ENCODE measurements at regions not wholly inside any gene's neighbourhood (a gene's known extent, or its start where the extent isn't known, plus 50 kb on each side); places are given as distances from the start of the nearest gene placed in this dataset.

DNA sequence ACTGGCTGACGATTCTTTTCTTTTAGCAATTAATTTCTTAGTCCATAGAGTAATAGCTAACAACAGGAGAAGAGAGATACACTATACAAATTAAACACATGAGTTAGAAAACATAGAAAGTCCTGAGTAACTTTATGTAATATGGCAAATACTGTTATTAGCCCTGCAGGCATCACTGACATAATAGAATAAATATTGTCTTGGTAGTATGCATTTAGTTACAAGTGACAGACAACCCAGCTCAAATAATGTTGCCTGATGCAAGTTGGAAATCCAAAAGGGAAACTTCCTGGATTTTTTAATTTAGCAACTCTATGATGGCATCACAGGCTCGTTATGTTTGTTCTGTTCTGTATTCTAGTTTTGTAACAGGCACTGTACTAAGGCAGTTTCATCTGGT is 95.1 kb downstream of the DKK1 start:
- H3K27ac Mint-ChIP-seq: no peak overlapping the region
- no peak for DNase-seq
- no peaks in the 10 kb centered on the region for H3K27me3 Mint-ChIP-seq (ENCODE audit: low read depth, poor library complexity)
- peaks cover 17% of the 10 kb centered on the region for H3K9me3 Mint-ChIP-seq
- H3K4me3 Mint-ChIP-seq: no peak overlapping the region
- H3K36me3 Mint-ChIP-seq (ENCODE audit: low read depth): no peaks in the 10 kb centered on the region
- H3K4me1 Mint-ChIP-seq: peaks cover 5% of the 10 kb centered on the region
- TF ChIP-seq CTCF (IDR thresholded peaks at IDR 0.05): no peak

DNA sequence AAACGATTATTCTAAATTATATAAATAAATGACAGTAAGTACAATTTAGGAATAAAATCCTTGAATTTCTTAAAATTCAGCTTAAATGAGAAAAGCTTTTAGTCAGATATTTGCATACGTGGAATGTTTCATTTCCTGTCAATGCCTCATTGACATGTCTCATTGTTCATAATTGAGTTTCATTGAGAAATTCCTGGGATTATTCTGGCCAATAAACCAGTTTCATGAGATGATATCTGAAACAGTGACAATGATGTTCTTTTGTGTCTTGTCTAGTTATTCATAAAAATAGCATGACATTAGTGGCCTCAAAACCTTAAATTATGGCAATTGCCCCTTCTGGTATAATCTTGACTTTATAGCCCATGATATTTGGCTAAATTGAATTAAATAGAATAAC is 95.8 kb downstream of the DKK1 start:
- Mint-ChIP-seq H3K9me3 (peaks cover 14% of the 10 kb centered on the region), H3K27ac (no peak overlapping the region), H3K4me1 (peaks cover 5% of the 10 kb centered on the region), H3K27me3 (ENCODE audit: low read depth, poor library complexity) (no peaks in the 10 kb centered on the region), H3K36me3 (ENCODE audit: low read depth) (no peaks in the 10 kb centered on the region), H3K4me3 (no peak overlapping the region)
- TF ChIP-seq CTCF (IDR thresholded peaks at IDR 0.05): no peak
- DNase-seq: no peak

DNA sequence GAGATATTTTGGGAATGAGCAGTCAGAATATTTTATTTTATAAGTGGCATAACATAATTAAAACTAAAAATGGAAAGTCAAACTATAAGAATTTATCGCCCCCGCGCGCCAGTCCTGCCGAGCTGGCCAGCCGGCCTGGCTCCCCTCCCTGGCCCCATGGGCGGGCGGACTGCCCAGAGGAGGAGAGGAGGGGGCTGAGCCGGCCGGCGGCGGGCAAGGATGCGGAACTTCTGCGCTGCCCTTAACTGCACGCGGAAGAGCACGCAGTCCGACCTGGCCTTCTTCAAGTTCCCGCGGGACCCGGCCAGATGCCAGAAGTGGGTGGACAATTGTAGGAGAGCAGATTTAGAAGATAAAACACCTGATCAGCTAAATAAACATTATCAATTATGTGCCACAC is 96.8 kb downstream of the DKK1 start:
- H3K27ac Mint-ChIP-seq: no peak overlapping the region
- H3K4me1 Mint-ChIP-seq: peaks cover 5% of the 10 kb centered on the region
- no peak for TF ChIP-seq CTCF (IDR thresholded peaks at IDR 0.05)
- no peaks in the 10 kb centered on the region for H3K27me3 Mint-ChIP-seq (ENCODE audit: low read depth, poor library complexity)
- no peaks in the 10 kb centered on the region for H3K36me3 Mint-ChIP-seq (ENCODE audit: low read depth)
- no peak for DNase-seq
- H3K4me3 Mint-ChIP-seq: no peak overlapping the region
- peaks cover 4% of the 10 kb centered on the region for H3K9me3 Mint-ChIP-seq

DNA sequence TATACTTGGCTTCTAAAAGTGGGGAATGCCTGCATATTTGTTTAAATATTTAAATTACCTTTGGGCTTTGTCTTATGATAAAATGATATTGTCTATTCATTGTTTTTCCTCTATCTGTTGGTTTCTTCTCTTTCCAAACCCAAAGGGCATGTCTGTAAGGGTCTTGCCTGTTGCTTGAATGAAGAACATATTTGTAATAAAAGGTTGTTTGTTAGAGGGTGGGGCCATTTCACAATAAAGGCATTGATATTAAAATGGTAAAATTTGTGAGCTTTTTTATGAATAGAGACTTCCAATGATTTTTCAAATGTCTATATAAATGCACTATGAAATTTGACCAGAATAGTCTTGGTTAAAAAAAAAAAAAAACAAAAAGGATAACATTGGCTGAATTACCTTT is 105.2 kb downstream of the DKK1 start:
- Mint-ChIP-seq H3K4me1 (no peaks in the 10 kb centered on the region), H3K9me3 (no peaks in the 10 kb centered on the region), H3K36me3 (ENCODE audit: low read depth) (no peaks in the 10 kb centered on the region), H3K27me3 (ENCODE audit: low read depth, poor library complexity) (no peaks in the 10 kb centered on the region), H3K27ac (no peak overlapping the region), H3K4me3 (no peak overlapping the region)
- DNase-seq: no peak
- TF ChIP-seq CTCF (IDR thresholded peaks at IDR 0.05): no peak

GRCh38 chr10:52420656-52421055 is 106.6 kb downstream of the DKK1 start:
- H3K36me3 Mint-ChIP-seq (ENCODE audit: low read depth): no peaks in the 10 kb centered on the region
- no peaks in the 10 kb centered on the region for H3K9me3 Mint-ChIP-seq
- no peaks in the 10 kb centered on the region for H3K27me3 Mint-ChIP-seq (ENCODE audit: low read depth, poor library complexity)
- no peak overlapping the region for H3K4me3 Mint-ChIP-seq
- no peak for TF ChIP-seq CTCF (IDR thresholded peaks at IDR 0.05)
- DNase-seq: no peak
- H3K27ac Mint-ChIP-seq: no peak overlapping the region
- no peaks in the 10 kb centered on the region for H3K4me1 Mint-ChIP-seq

DNA sequence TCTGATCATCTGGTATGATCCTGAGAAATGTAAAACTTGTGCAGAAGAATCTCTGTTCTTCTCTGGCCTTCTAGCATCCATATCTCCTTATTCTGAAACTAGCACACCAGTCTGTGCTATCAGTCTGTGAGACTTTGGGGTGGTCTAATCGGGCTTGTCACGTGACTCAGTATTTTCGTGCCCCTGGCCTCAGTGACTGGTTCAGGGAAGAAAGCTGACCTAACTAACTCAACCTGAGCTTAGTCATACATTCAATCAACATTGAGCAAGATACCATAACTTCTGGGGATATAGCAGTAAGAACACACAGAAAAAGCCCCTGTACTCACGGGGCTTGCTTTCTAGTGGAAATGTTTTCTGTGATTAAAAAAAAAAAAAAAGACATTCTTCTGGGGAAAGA is 109.3 kb downstream of the DKK1 start:
- TF ChIP-seq CTCF (IDR thresholded peaks at IDR 0.05): no peak
- H3K27me3 Mint-ChIP-seq (ENCODE audit: low read depth, poor library complexity): no peaks in the 10 kb centered on the region
- no peaks in the 10 kb centered on the region for H3K36me3 Mint-ChIP-seq (ENCODE audit: low read depth)
- H3K4me1 Mint-ChIP-seq: no peaks in the 10 kb centered on the region
- no peak overlapping the region for H3K4me3 Mint-ChIP-seq
- no peak overlapping the region for H3K27ac Mint-ChIP-seq
- no peaks in the 10 kb centered on the region for H3K9me3 Mint-ChIP-seq
- DNase-seq: no peak

All from nephron progenitor cell (in vitro differentiated cells).